GM18861 (cell line): ENCODE measurements at regions not wholly inside any gene's neighbourhood (a gene's known extent, or its start where the extent isn't known, plus 50 kb on each side); places are given as distances from the start of the nearest gene placed in this dataset.

Experiments used
- ATAC-seq: cut with Tn5 transposase; IDR thresholded peaks from one replicate; pipeline ENCODE4 v1.9.1; 2021; ENCODE audit not compliant: unreplicated experiment

DNA sequence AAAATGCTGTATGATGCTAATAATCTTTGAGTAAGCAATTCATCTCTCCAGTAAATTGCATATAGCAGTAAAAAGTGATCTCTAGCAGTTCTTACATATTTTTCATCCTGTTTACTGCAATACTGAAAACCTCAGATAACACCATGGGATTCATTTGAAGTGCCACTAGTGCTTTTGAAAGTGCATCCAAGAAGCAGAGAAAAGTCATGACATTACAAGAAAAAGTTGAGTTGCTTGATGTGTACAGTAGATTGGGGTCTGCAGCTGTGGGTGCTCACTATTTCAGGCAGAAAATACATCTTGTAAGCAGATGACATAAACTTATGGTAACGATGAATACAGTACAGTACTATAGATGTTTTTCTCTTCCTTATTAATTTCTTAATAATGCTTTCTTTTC, 1984.9 kb upstream of the LRRTM1 start:
- no peak for ATAC-seq

GRCh38 chr2:82283075-82283474, 1978.5 kb upstream of the LRRTM1 start:
- no peak for ATAC-seq

DNA sequence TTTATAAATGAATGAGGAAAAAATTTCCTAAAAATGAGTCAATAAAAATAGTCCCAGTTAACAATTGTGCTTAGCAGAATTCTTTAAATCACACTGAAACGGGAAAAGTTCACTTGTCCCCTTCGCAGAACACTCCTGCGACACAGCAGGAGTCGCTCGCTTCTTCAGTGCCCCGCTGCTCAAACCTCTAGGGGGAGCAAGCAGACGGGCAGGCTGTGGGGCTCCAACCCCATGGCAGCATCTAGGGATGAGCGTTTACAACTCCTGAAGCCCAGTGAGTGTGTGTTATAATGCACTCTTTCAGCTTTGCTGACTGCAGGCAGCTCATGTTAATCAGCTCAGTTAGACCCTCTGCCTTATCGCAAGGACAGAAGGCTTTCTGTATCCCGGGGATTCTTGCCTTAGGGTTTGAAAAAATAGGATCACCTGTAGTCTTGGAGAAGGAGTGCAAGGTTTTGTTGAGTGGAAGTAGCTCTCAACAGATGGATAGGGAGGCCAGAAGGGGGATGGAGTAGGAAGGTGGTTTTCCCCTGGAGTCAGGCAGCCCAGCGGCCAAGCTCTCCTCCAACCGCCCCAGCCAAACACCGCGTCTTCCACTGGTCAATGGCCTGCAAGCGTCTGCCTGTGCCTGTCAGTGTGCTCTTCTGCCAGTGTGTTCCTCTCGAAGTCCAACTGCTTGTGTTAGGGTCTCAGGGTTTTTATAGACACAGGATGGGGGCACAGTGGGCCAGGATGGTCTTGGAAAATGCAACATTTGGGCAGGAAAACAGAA, 1977.7 kb upstream of the LRRTM1 start:
- ATAC-seq: no peak

GRCh38 chr2:82279367-82279766, 1974.8 kb upstream of the LRRTM1 start:
- ATAC-seq: no peak

DNA sequence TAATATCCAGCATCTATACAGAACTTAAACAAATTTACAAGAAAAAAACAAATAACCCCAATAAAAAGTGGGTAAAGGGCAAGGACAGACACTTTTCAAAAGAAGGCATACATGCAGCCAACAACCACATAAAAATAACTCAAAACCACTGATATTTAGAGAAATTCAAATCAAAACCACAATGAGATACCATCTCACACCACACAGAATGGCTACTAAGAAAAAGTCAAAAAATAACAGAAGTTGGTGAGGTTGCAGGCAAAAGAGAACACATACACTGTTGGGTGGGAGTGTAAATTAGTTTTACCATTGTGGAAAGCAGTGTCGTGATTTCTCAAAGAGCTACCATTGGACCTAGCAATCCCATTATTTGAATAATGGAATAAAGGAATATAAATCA, 1973.9 kb upstream of the LRRTM1 start:
- ATAC-seq: no peak

GRCh38 chr2:82275599-82275998, 1971.0 kb upstream of the LRRTM1 start:
- ATAC-seq: no peak

GRCh38 chr2:82268446-82268845, 1963.9 kb upstream of the LRRTM1 start:
- ATAC-seq: no peak

- no peak for ATAC-seq
Measured at GRCh38 chr2:82260521-82260920, 1956.0 kb upstream of the LRRTM1 start.

DNA sequence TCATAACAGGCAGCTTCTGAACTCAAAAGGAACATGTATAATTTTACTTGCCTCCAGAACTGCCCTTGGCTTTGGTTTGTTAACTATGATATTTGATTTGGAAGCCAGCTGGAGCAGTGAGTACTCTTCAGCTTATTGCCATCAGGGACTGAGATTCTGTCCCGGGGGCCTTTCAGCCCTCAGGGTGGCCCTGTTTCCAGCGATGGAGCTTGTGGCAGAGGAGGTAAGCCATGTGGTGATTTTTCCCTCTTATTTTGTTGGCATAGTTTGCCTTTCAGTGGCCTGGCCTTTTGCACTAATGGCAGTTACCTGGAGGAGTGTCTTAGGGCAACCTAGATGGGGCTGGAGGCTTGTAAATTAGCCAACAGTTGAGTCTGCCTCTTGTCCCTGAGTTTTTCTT, 1955.0 kb upstream of the LRRTM1 start:
- no peak for ATAC-seq

DNA sequence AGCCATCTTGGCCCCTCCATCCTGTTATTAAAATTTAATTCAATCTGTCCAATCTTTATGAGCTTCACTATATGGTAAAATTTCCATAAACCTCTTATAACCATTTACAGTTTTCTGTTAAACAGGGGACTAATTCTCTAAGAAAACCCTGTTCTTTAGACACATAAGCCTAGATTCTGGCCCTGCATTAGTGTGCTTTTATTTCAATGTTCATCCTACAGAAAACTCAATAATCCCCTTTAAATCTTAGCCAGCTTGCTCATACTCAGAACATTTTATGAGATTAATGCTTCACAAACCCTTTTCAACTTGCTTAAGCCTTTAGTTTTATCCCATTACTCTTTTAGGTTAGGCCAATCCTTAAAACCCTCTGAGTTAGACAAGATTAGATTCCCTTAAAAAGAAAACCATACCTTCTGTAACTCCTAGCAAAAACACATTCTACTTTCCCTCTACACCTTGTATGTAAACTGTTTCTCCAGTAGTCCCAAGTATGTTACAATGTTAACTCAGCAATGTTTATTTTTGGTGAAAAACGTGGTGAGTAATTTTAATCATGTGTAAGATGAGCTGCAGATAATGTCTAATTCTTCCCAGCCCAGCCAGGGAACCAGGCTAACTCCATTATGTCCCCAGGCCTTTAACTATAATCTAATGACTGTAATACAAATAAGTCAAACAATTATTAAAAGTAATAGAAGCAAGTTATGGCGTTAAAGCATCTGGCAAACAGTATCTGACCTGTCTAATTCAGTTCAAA, 1953.4 kb upstream of the LRRTM1 start:
- ATAC-seq: no peak

DNA sequence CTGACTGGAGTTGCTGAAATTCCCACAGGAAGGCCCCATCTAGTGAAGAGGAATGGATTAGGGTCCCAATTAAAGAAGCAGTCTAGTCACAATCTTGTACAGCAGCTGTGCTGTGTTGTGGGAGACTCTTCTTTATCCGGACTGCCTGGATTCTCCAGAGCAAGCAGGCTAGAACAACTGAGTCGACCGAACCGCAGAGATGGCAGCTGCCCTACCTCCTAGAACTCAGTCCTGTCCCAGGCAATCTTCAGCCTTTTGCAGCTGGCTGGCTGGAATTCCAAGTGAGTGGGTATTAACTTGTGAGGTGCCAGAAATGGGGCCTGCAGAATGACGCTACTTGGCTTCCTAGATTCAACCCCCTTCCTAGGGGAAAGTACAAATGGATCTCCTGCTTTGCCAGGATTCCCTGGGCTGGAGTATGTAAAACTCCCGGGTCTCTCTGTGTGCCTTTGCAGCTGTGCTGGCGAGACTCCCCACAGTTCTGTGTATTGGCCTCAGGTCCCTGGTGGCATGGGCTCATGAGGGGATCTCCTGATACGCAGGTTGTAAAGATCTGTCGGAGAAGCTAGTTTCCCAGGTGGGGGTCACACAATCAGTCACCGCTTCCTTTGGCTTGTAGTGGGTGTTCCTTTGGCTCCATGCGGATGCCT, 1952.6 kb upstream of the LRRTM1 start:
- no peak for ATAC-seq

DNA sequence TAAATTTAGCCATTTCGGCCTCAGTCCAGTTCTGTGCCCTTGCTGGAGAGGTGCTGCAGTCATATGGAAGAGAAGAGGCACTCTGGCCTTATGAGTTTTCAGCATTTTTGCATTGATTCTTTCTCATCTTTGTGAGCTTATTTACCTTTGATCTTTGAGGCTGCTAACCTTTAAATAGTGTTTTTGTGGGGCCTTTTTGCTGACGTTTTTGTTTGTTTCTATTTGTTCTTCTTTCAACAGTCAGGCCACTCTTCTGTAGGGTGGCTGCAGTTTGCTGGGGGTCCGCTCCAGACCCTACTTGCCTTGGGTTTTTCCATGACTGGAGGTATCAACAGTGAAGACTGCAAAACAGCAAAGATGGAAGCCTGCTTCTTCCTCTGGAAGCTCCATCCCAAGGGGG, 1951.7 kb upstream of the LRRTM1 start:
- ATAC-seq: no peak

- no peak for ATAC-seq
Measured at GRCh38 chr2:82254728-82255127, 1950.2 kb upstream of the LRRTM1 start.

- ATAC-seq: no peak
Measured at GRCh38 chr2:82246220-82246775, 1941.7 kb upstream of the LRRTM1 start.

- no peak for ATAC-seq
Measured at GRCh38 chr2:82239176-82239575, 1934.6 kb upstream of the LRRTM1 start.

DNA sequence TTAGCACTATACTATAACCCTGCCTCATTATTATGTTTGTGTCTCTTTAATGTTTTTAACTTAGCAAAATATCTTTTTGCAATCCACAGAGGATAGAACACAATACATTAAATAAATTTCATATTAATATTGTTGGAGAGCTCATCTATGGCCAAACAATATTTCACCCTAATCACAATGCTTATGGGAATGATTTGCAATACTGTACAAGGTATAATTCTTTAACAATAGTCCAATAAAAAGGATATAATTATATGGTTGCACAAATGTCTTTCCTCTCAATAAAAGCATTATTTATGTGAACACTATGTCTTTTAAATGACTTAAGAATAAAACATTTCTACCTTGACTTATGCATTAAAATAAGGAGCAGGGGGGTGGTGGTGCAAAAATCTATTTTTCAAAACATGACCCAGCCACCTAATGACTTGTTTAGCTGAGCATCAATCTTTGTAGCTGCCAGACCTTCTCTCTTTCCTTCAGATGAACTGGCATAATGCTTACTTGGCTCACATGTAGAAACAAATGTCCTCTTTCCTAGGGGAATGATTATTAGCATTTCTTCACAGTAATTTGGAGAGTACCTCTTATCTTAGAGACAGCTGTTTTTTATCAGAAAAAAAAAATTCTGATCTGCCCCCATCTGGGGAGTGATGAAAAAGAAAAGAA, 1933.6 kb upstream of the LRRTM1 start:
- no peak for ATAC-seq

GRCh38 chr2:82234283-82234874, 1929.8 kb upstream of the LRRTM1 start:
- no peak for ATAC-seq

- ATAC-seq: no peak
Measured at GRCh38 chr2:82233806-82234205, 1929.3 kb upstream of the LRRTM1 start.

- ATAC-seq: no peak
Measured at GRCh38 chr2:82230406-82230805, 1925.9 kb upstream of the LRRTM1 start.

- ATAC-seq: no peak
Measured at GRCh38 chr2:82226441-82226840, 1921.9 kb upstream of the LRRTM1 start.
